Testis (tissue), 2 donors: ENCODE measurements at regions not wholly inside any gene's neighbourhood (a gene's known extent, or its start where the extent isn't known, plus 50 kb on each side); places are given as distances from the start of the nearest gene placed in this dataset.

Experiments
- POLR2A ChIP-seq: fragments of 450-650 bp; IDR thresholded peaks from one replicate; pipeline ENCODE4 v1.6.1; 2017; ENCODE audit warnings: antibody characterized with exemption, mild to moderate bottlenecking, moderate library complexity
- TF ChIP-seq, protein P1 (sequence below), 3 experiments: fragments of 450-650 bp in 2 of 3; fragments of 200-600 bp in 1 of 3; sonication (generic) in 1 of 3; IDR thresholded peaks; one replicate each; pipeline ENCODE4 v1.5.1; 2016 to 2019; ENCODE audit warnings: antibody characterized with exemption in 3 of 3, mild to moderate bottlenecking in 2 of 3, moderate library complexity in 1 of 3

DNA sequence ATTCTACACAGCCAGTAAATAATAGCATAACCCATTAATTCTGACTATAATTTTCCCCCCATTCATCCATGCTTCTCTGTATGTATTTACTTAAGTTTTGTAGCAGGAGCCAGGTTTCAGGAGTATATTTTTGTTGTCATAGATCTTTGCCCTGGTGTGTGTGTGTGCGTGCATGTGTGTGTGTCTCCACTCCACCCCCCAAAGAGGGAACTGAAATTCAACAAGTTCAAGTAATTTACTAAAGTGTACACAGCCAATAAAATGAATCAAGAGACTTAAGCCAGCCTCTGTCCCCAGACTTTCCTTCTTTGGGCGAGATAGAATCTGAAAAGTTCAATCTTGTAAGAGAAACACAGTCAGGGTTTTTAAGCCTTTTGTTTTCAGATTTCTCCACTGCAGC lies 792.0 kb downstream of the MED13L start:
- no peak for TF ChIP-seq POLR2A
- TF ChIP-seq, protein P1, sequence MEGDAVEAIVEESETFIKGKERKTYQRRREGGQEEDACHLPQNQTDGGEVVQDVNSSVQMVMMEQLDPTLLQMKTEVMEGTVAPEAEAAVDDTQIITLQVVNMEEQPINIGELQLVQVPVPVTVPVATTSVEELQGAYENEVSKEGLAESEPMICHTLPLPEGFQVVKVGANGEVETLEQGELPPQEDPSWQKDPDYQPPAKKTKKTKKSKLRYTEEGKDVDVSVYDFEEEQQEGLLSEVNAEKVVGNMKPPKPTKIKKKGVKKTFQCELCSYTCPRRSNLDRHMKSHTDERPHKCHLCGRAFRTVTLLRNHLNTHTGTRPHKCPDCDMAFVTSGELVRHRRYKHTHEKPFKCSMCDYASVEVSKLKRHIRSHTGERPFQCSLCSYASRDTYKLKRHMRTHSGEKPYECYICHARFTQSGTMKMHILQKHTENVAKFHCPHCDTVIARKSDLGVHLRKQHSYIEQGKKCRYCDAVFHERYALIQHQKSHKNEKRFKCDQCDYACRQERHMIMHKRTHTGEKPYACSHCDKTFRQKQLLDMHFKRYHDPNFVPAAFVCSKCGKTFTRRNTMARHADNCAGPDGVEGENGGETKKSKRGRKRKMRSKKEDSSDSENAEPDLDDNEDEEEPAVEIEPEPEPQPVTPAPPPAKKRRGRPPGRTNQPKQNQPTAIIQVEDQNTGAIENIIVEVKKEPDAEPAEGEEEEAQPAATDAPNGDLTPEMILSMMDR (IDR thresholded peaks at IDR 0.05) = no peak
